Central memory CD4-positive, alpha-beta T cell (primary cell): ENCODE measurements at regions not wholly inside any gene's neighbourhood (a gene's known extent, or its start where the extent isn't known, plus 50 kb on each side); places are given as distances from the start of the nearest gene placed in this dataset.
"Not testable (repeated sequence)": the region's sequence is repeated elsewhere in the genome, so short reads cannot be mapped to it uniquely, and the experiment has no call there.

Experiments used
- DNase-seq: peaks from one replicate; pipeline ENCODE4 v3.0.0; 2022

- no peak for DNase-seq
Measured at GRCh38 chr12:90250042-90250441, 541.4 kb upstream of the ATP2B1 start.

GRCh38 chr12:90246688-90247087, 538.0 kb upstream of the ATP2B1 start:
- no peak for DNase-seq

GRCh38 chr12:90245391-90245790, 536.8 kb upstream of the ATP2B1 start:
- DNase-seq, result no peak

GRCh38 chr12:90244232-90244631, 535.6 kb upstream of the ATP2B1 start:
- DNase-seq, result no peak

GRCh38 chr12:90243211-90243610, 534.6 kb upstream of the ATP2B1 start:
- no peak for DNase-seq

DNA sequence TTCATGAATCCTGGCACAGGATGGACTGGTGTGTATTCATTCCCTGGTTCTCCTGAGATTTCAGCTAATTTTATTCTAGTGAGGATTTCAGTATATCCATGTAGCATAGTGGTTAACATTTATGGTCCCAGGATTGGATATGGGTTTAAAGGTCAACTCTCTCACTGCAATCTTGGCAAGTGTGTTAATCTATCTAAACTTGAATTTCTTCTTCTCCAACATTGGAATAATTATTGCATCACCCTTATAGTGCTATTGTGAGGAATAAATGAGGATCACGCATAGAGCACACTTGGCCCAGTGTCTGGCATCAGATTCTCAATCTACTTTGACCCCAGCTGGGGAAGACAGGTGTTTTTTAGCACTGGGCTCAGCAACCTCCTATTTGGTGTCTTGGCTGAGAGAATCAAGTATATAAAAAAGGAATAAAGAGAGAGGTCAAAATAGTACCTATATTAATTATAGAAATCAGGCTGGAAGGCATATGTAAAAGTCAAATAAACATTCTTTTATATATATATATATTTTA, 531.2 kb upstream of the ATP2B1 start:
- DNase-seq, result no peak

GRCh38 chr12:90238663-90239271, 530.1 kb upstream of the ATP2B1 start:
- DNase-seq, result no peak

GRCh38 chr12:90237841-90238240, 529.2 kb upstream of the ATP2B1 start:
- no peak for DNase-seq

GRCh38 chr12:90235642-90236041, 527.0 kb upstream of the ATP2B1 start:
- DNase-seq, result no peak

DNA sequence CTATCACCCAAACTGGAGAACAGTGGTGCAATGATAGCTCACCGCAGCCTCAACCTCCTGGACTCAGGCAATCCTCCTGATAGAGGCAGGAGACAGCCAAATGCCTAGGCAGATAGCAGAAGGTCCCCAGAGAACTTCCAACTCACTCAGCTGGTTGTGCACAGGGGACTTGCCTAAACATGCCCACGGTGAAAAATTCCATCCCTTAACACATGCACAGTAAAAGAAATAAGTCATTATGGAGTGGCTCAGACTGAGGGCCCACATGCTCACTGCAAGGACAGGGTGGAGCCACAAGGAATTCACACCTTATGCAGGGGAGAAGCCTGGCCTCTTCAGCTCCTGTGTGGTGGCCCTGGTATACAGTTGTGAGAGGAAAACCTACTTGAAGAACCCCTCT, 525.8 kb upstream of the ATP2B1 start:
- DNase-seq, result no peak

DNA sequence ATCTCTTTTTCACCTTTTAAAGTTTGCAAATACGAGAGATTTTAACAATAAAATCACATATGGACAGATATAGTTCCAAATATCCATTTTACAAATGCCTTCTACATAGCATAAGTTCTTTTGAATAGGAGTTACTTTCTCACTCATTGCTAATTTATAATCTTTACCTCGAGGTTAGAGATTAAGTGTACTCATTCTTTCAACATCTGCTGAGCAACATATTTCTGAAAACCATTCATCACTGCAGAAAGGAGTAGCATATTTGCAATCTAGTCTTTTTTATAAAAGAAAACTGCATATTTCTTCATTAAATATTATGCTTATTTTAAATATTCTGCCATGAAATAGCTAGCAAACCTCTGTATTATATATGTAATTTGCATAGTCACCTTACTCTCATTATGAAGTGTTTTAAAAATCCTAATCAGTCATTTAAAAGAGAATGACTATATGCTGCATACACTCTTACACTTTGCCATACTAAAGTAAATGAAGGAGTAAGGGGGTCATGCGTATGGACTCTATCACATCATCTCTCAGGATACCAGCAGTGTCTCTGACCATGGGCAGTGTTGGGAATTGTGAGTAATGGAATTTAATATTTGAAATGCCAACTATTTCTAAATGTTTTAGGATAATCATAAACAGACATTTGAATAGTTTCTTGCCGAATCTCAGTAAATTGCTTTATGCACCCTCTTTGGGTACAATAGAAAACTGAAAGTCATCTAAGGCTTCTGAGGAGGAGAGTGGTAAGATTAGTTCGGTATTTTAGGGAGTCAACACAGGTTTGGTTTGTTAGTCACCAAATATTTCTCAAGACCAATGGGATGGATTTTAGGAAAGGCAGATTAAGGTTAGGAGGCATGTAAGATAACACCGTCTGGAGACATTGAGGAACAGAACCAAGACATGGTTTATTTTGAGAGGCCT, 524.8 kb upstream of the ATP2B1 start:
- no peak for DNase-seq

- DNase-seq, result no peak
Measured at GRCh38 chr12:90229407-90230170, 521.0 kb upstream of the ATP2B1 start.

GRCh38 chr12:90226211-90226610, 517.6 kb upstream of the ATP2B1 start:
- DNase-seq, result no peak

GRCh38 chr12:90216815-90217214, 508.2 kb upstream of the ATP2B1 start:
- DNase-seq, result no peak

- no peak for DNase-seq
Measured at GRCh38 chr12:90216020-90216552, 507.4 kb upstream of the ATP2B1 start.

- DNase-seq, result no peak
Measured at GRCh38 chr12:90211017-90211416, 502.4 kb upstream of the ATP2B1 start.

DNA sequence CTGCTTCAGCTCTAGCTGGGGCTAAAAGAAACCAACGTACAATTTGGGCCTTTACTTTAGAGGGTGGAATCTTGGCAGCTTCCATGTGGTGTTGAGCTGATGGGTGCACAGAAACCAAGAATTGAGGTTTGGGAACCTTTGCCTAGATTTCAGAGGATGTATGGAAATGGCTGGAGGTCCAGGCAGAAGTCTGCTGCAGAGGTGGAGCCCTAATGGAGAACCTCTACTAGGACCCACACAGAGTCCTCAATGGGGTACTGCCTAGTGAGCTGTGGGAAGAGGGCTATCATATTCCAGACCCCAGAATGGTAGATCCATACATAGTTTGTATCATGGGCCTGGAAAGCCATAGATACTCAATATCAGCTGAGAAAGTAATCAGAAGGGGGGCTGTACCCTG, 500.4 kb upstream of the ATP2B1 start:
- no peak for DNase-seq

GRCh38 chr12:90208379-90208778, 499.7 kb upstream of the ATP2B1 start:
- DNase-seq, result not testable (repeated sequence)

- no peak for DNase-seq
Measured at GRCh38 chr12:90207799-90208198, 499.2 kb upstream of the ATP2B1 start.

DNA sequence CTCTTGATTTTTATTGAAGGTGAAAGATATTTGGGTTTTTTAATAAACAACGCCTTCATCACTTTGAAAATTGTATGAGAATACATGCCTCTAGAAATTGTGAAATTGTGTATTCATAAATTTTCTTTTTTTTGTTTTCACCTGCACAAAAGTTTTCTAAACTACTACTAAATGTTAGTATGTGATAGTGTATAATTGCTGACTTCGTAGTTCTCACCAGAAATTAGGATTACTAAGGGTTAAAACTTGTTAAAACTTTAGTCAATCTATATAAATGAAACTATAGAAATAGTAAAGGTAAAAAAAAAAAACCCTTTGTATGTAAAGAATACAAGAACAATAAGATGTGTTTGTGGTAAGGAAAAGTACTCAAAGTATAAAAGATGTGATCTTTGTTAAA, 496.5 kb upstream of the ATP2B1 start:
- DNase-seq, result no peak

- no peak for DNase-seq
Measured at GRCh38 chr12:90203556-90203955, 494.9 kb upstream of the ATP2B1 start.

- DNase-seq, result peak; percentile 3
Measured at GRCh38 chr12:90199006-90199405, 490.4 kb upstream of the ATP2B1 start.

- no peak for DNase-seq
Measured at GRCh38 chr12:90193500-90193899, 484.9 kb upstream of the ATP2B1 start.
